GM23338 (cell line): ENCODE measurements at regions not wholly inside any gene's neighbourhood (a gene's known extent, or its start where the extent isn't known, plus 50 kb on each side); places are given as distances from the start of the nearest gene placed in this dataset.

Experiments
- ATAC-seq: fragments of 200-7000 bp; cut with Tn5 transposase; 3 replicates; pipeline ENCODE4 v1.9.1; 2020
- DNase-seq: peaks from one replicate; pipeline ENCODE4 v3.0.0-alpha.2; 2015; ENCODE audit warnings: low spot score
- H2AFZ ChIP-seq: fragments of 200-600 bp; sonication (generic); 2 replicates; pipeline ENCODE4 v1.8.0; 2016; ENCODE audit warnings: antibody characterized with exemption, mild to moderate bottlenecking, moderate library complexity
- H3F3A ChIP-seq: fragments of 200-600 bp; sonication (generic); replicated peaks from 2 replicates; pipeline ENCODE4 v1.8.0; 2017; ENCODE audit warnings: antibody characterized with exemption, mixed run types, low read depth
- H3K27ac ChIP-seq: fragments of 200-600 bp; sonication (generic); 2 replicates; pipeline ENCODE4 v1.6.1; 2016; ENCODE audit warnings: low read depth
- H3K27me3 ChIP-seq: fragments of 200-600 bp; sonication (generic); 2 replicates; pipeline ENCODE4 v1.8.0; 2016; ENCODE audit warnings: mild to moderate bottlenecking, mixed run types, moderate library complexity; ENCODE audit not compliant: insufficient read depth
- H3K36me3 ChIP-seq: fragments of 200-600 bp; sonication (generic); 2 replicates; pipeline ENCODE4 v1.8.0; 2016; ENCODE audit warnings: mild to moderate bottlenecking; ENCODE audit not compliant: insufficient read depth
- H3K4me1 ChIP-seq: fragments of 200-600 bp; sonication (generic); 2 replicates; pipeline ENCODE4 v1.8.0; 2016; ENCODE audit warnings: mild to moderate bottlenecking, moderate library complexity; ENCODE audit not compliant: insufficient read depth
- H3K4me2 ChIP-seq: fragments of 200-600 bp; sonication (generic); 2 replicates; pipeline ENCODE4 v1.7.1; 2017; ENCODE audit warnings: mixed run types
- H3K4me3 ChIP-seq: fragments of 200-600 bp; sonication (generic); 2 replicates; pipeline ENCODE4 v1.6.1; 2016; ENCODE audit warnings: mixed run types
- H3K79me2 ChIP-seq: fragments of 200-600 bp; sonication (generic); replicated peaks from 2 replicates; pipeline ENCODE4 v1.8.0; 2017; ENCODE audit warnings: mild to moderate bottlenecking; ENCODE audit not compliant: insufficient read depth
- H3K9me2 ChIP-seq: fragments of 200-600 bp; sonication (generic); 2 replicates; pipeline ENCODE4 v1.8.0; 2017; ENCODE audit not compliant: insufficient read depth
- H4K20me1 ChIP-seq: fragments of 200-600 bp; sonication (generic); replicated peaks from 2 replicates; pipeline ENCODE4 v1.8.0; 2017; ENCODE audit warnings: mild to moderate bottlenecking; ENCODE audit not compliant: insufficient read depth
- H3K27ac Mint-ChIP-seq: 2 replicates; pipeline ENCODE4 v1.8.0; 2020; ENCODE audit warnings: inconsistent platforms, mild to moderate bottlenecking, moderate library complexity, mixed read lengths
- H3K27me3 Mint-ChIP-seq: 3 replicates; pipeline ENCODE4 v1.8.0; 2022; ENCODE audit warnings: low read depth, mild to moderate bottlenecking, moderate library complexity, mixed read lengths, inconsistent platforms; ENCODE audit not compliant: insufficient read depth, poor library complexity
- H3K36me3 Mint-ChIP-seq: 3 replicates; pipeline ENCODE4 v1.8.0; 2021; ENCODE audit warnings: low read depth, mild to moderate bottlenecking, inconsistent platforms, moderate library complexity, mixed read lengths
- H3K4me1 Mint-ChIP-seq: 3 replicates; pipeline ENCODE4 v1.8.0; 2020; ENCODE audit warnings: mild to moderate bottlenecking, inconsistent platforms, mixed read lengths
- H3K4me3 Mint-ChIP-seq: 3 replicates; pipeline ENCODE4 v1.8.0; 2021; ENCODE audit warnings: moderate library complexity, mild to moderate bottlenecking, inconsistent platforms, mixed read lengths
- H3K9me3 Mint-ChIP-seq: 3 replicates; pipeline ENCODE4 v1.8.0; 2020; ENCODE audit warnings: moderate library complexity, mild to moderate bottlenecking, inconsistent platforms, mixed read lengths
- CREB1 ChIP-seq: fragments of 250-450 bp; sonication (Bioruptor Pico); IDR thresholded peaks from 2 replicates; pipeline ENCODE4 v1.5.0; 2020; ENCODE audit warnings: low read depth, mild to moderate bottlenecking, moderate library complexity
- CTCF ChIP-seq, 2 experiments: fragments of 200-600 bp in 1 of 2; sonication (generic) in 1 of 2; conservative IDR thresholded peaks; 2 replicates each; pipeline versions ENCODE4 v1.5.1 to v1.6.1; 2016 to 2017; ENCODE audit warnings: antibody characterized with exemption in 2 of 2, low read depth in 2 of 2, mild to moderate bottlenecking in 2 of 2, moderate library complexity in 1 of 2
- ETS1 ChIP-seq: IDR thresholded peaks from 2 replicates; pipeline ENCODE4 v1.6.1; 2016; ENCODE audit warnings: antibody characterized with exemption
- EZH2 ChIP-seq: fragments of 200-600 bp; sonication (generic); IDR thresholded peaks from one replicate; pipeline ENCODE4 v1.8.0; 2017; ENCODE audit warnings: antibody characterized with exemption, mild to moderate bottlenecking, low read depth; ENCODE audit not compliant: unreplicated experiment
- EZH2phosphoT487 ChIP-seq: fragments of 200-600 bp; sonication (generic); IDR thresholded peaks from one replicate; pipeline ENCODE4 v1.8.1; 2018; ENCODE audit warnings: antibody characterized with exemption; ENCODE audit not compliant: unreplicated experiment
- JUNB ChIP-seq: IDR thresholded peaks from one replicate; pipeline ENCODE4 v1.6.1; 2016; ENCODE audit warnings: antibody characterized with exemption; ENCODE audit not compliant: unreplicated experiment
- NANOG ChIP-seq: IDR thresholded peaks from 2 replicates; pipeline ENCODE4 v1.6.1; 2016; ENCODE audit warnings: antibody characterized with exemption, borderline replicate concordance
- POLR2AphosphoS5 ChIP-seq: IDR thresholded peaks from 2 replicates; pipeline ENCODE4 v1.6.1; 2016; ENCODE audit warnings: antibody characterized with exemption, low read depth
- REST ChIP-seq: IDR thresholded peaks from one replicate; pipeline ENCODE4 v1.6.1; 2018; ENCODE audit warnings: antibody characterized with exemption; ENCODE audit not compliant: unreplicated experiment
- STAT1 ChIP-seq: IDR thresholded peaks from one replicate; pipeline ENCODE4 v1.6.1; 2016; ENCODE audit warnings: antibody characterized with exemption; ENCODE audit not compliant: unreplicated experiment
- ZNF114 ChIP-seq: fragments of 250-450 bp; sonication (Bioruptor Pico); IDR thresholded peaks from 2 replicates; pipeline ENCODE4 v1.5.0; 2020; ENCODE audit warnings: mild to moderate bottlenecking, moderate library complexity
- ZNF331 ChIP-seq: fragments of 250-450 bp; sonication (Bioruptor Pico); IDR thresholded peaks from 2 replicates; pipeline ENCODE4 v1.5.0; 2020; ENCODE audit warnings: low read depth, mild to moderate bottlenecking, moderate library complexity
- ZNF462 ChIP-seq: fragments of 250-450 bp; sonication (Bioruptor Pico); IDR thresholded peaks from 2 replicates; pipeline ENCODE4 v1.5.0; 2020; ENCODE audit warnings: mild to moderate bottlenecking, moderate library complexity

- H3K9me3 Mint-ChIP-seq: peaks cover 16% of the 10 kb centered on the region
- DNase-seq: no peak
These were observed 638.9 kb downstream of the LIG4 start for GRCh38 chr13:107576430-107576829.

More at GRCh38 chr13:107576430-107576829, 638.9 kb downstream of the LIG4 start:
- H3K4me2 ChIP-seq: peak overlapping the region; percentile 50; the same call in 1 of the 2 replicates
- H2AFZ ChIP-seq: no peak overlapping the region
- H3K79me2 ChIP-seq: no peaks in the 10 kb centered on the region
- ATAC-seq: no peak
- H3K9me2 ChIP-seq: peaks cover 10% of the 10 kb centered on the region
- Mint-ChIP-seq H3K36me3 (peaks cover 16% of the 10 kb centered on the region), H3K27ac (no peak overlapping the region), H3K27me3 (peaks cover 22% of the 10 kb centered on the region), H3K4me1 (peaks cover 56% of the 10 kb centered on the region), H3K4me3 (no peak overlapping the region)
- no peak overlapping the region for H3K27ac ChIP-seq
- no peaks in the 10 kb centered on the region for H3K36me3 ChIP-seq
- H3K4me3 ChIP-seq: no peak overlapping the region
- H3K4me1 ChIP-seq: peaks cover 31% of the 10 kb centered on the region
- peaks cover 34% of the 10 kb centered on the region for H3K27me3 ChIP-seq
- H4K20me1 ChIP-seq: 0 out of 2 replicates have a peak, but pooled peaks cover 1% of the 10 kb centered on the region
- TF ChIP-seq POLR2AphosphoS5: no peak
- TF ChIP-seq CTCF (conservative IDR thresholded peaks at IDR 0.05; ENCODE audit: low read depth in 2 of 2): no peak
- no peak for TF ChIP-seq ETS1
- TF ChIP-seq EZH2: no peak
- TF ChIP-seq ZNF331 (CRISPR knock-in tag): no peak
- no peak for TF ChIP-seq ZNF114 (CRISPR knock-in tag)
- no peak for TF ChIP-seq REST
- TF ChIP-seq NANOG: no peak
- TF ChIP-seq JUNB: no peak
- no peak for TF ChIP-seq EZH2phosphoT487
- no peak for TF ChIP-seq STAT1
- TF ChIP-seq ZNF462: no peak
- TF ChIP-seq CREB1 (CRISPR knock-in tag): no peak
- no peaks in the 10 kb centered on the region for H3F3A ChIP-seq
